GM19324 (cell line): ENCODE measurements at regions not wholly inside any gene's neighbourhood (a gene's known extent, or its start where the extent isn't known, plus 50 kb on each side); places are given as distances from the start of the nearest gene placed in this dataset.

ENCODE experiments used
- ATAC-seq: cut with Tn5 transposase; IDR thresholded peaks from one replicate; pipeline ENCODE4 v1.9.1; 2021; ENCODE audit warnings: mild to moderate bottlenecking, moderate library complexity; ENCODE audit not compliant: unreplicated experiment, low FRiP score

DNA sequence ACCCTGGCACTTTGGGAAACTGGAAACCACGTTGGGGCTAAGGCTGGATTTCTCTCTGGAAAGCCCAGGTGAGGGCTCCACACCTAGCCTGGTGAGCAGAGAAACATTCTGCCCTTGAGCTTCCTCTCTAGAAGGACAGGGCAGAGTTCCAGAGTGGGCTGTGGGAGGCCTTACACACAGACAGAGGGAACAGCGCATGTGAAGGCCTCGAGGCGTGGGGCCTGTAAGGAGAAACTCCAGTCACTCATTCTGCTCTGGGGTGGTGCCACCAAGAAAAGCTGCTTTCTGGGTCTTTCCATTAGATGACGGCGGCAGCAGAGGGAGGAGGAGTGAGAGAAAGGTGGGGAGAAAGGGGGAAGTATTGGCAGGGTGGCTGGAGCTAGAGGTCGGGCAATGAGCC, 183.1 kb downstream of the CHST1 start:
- ATAC-seq: no peak

GRCh38 chr11:45481026-45481425, 184.4 kb downstream of the CHST1 start:
- no peak for ATAC-seq

- ATAC-seq: no peak
Observed at GRCh38 chr11:45477588-45477987, 187.8 kb downstream of the CHST1 start.

- ATAC-seq: no peak
Observed at GRCh38 chr11:45476126-45476525, 189.3 kb downstream of the CHST1 start.

DNA sequence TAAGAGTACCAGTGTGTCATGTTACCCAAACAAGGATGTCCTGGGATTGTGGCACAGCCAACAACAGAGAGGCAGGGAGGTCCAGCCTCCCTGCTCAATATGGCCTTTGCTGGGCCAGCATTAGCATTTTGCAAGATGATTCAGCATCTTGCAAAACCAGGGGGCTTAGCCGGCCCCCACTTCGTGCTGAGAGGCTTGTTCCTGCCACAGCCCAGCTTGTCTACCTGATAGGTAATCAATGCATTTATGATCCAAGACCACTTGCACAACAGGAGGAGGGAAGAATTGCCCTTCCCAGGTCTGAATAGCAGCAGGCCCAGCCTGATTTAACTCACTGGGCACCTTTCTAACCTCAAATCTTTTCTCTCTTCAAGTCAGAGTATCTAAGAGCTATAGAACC, 189.0 kb upstream of the SYT13 start:
- ATAC-seq: no peak

DNA sequence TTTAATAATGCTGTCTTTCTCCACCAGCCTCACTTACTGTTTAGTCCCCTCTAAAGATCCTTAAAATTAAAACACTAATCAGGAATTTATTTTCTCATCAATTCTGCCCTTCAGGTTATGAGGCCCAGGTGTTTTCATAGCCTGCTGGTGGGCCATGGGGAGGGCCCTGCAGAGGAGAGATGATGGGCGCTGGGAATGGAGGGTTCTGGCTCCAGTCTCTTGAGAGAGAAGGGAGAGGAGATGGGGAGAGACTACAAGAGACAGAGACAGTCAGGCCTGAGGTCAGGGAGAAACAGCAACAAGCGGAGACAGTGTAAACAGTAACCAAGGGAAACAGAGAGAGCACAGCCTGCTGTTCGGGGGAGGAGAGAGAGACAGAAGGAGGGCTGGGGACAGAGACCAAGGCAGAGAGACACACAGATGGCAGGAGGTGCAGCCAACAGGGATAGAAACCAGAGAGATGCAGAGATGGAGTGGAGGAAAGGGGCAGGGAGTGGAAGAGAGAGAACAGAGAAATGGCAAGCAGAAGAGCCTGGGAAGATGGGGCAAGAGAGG, 187.3 kb upstream of the SYT13 start:
- no peak for ATAC-seq

GRCh38 chr11:45472716-45473317, 186.7 kb upstream of the SYT13 start:
- ATAC-seq: no peak

GRCh38 chr11:45471266-45471665, 185.1 kb upstream of the SYT13 start:
- ATAC-seq: no peak

DNA sequence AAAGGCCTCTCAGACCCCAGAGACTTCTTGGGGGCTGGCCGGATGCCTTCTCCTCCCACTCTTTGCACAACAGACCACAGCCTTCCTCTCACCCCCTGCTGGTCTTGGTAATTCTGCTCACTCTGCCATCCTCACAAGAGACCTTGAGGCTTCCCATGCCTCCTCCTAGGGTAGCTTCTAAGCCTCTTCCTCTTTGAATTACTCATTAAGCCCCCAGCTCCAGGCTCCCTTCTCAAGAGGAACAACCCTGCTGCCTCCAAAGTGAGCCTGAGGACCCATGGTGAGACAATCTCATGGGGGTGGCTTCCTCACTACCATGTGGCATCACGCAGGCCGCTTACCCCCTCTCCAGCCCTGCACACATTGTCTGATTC, 184.6 kb upstream of the SYT13 start:
- no peak for ATAC-seq

DNA sequence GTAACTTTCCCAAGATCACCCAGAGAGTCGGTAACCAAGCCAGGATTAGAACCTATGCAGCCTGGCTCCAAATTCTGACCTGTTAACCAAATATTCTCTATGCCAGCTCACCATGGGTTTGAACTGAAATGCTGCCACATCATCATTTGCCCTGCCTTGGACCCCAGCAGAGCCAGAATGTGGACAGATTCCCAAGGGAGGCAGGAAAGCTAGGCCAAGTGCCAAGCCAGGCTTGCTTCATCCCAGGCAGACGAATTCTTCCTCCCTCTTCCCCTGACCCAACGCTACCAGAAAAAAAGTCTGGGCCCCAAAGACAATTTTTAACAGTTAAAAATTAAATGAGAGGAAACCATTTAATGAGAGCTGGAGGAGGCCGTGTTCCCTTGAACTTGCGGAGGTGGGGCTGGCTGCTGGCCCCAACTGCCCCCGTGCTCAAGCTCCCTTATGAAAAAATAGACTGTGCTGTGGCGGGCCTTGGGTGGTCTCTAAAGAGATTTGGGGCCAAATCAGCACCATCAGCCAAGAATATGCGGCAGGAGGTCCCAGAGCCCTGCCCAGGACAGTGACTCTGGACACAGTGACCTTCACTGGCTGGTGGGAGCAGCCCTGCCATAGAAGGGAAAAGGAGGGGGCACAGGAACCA, 184.1 kb upstream of the SYT13 start:
- ATAC-seq: no peak

DNA sequence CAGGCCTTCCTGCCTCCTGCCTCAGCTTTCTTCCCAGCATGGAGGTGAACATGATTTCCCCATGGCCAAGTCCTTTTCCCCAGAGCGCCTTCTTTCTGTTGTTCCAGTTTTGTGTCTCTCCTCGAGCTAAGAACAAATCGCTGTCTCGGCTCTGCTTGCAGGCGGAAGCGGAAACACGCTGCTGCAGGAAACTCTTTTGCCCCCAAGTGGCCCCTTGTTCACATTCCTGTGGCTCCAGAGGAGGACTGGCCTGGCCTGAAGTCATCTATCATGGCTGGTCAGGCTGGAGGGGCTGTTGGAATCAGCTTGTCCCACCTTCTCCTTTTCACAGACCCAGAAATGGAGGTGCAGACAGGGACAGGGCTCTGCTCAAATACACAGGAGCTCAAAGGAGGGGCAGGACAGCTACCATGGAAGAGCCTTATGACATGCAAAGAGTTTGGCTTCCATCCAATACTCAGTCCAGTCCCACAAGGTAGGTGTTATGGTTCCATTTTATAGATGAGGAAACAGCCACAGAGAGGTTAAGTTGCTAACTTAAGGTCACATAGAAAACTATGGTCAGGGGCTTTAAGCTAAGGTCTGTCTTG, 182.2 kb upstream of the SYT13 start:
- no peak for ATAC-seq

DNA sequence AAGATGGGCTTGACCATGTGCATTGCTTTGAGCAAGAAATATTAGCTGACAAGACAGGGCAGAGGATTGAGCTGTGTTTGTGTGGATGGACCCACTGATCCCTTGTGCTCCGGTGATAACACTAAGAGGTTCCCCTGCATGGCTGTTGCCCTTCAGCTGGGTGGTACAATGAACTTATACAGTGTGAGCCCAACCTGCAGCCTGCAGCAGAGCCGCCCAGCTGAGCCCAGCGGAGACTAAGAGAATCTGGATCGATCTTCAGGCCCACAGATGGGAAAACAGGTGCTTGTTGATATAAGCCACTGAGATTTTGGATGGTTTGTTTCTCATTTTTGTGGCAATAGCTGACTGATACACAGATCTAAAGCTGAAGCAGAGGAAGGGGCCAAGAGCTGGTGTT, 177.4 kb upstream of the SYT13 start:
- ATAC-seq: no peak

DNA sequence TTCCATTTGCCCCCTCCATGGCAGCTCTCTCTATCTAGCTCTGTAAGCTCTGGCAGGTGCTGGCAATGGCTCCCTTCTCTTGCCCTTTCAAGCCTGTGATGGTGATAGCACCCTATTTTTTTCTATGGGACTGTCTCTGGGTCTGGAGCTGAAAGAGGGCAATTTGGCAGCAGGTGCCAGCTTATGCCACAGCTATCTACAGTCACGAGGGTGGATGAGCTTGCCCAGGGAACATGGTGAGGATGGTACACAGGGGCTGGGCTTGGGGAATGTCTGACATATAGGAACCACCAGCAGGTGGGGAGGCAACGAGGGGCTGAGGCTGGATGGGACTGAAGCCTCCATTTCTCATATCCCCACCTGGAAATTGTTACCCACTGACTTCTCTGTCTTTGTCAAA, 175.4 kb upstream of the SYT13 start:
- ATAC-seq: no peak

DNA sequence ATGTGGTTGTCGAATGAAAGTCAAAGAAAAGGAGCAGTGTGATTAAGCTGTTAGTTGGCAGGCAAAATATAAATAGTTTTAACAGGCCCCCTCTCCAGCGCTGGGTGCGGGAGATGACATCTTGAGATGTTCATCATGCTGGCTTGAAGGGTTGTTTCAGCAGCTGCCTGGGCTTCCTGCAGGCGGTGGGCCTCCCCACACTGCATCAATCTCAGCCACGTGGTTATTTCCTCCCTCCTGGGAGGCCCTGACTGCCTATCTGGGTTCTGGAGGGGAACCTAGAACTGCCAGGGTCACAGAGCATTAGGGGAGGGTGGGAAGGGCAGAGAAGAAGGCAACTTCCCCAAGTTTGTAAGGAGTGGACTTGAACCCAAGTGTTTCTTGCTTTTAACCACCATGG, 173.3 kb upstream of the SYT13 start:
- no peak for ATAC-seq

DNA sequence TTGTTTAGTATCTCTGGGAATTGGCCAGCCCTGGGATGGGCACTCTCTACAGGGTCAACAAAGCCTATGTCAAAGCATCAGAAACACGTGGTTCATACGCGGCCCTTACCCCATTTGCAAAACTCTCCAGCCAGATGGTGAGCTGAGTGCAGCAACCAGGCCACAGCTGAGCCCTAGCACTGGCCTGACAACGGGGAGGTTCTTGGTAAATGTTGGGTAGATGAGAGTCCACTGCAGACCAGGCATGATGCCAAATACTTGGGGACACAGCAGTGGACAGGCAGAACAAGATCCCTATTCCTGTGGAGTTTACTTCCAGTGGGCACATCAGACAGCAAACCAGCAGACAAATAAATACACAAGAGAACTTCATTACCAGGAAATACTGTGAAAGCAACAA, 172.1 kb upstream of the SYT13 start:
- no peak for ATAC-seq

DNA sequence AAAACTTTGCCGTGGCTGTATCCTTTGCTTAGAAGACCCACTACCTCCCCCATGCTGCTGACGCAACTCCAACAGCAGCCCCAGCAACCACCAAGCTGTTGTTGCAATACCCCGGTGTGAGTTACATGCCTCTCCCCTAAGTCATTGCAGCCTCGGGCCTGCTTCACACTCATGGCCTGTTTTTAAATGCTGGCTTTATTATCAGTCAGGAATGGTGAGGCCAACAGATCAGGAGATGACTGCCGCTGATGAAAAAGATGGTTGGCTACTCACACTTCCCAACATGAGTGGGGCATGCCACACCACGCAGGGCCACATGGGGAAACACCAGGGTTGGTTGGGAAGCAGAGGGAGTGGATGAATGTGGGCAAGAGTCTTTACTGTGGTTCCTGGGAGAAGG, 171.5 kb upstream of the SYT13 start:
- ATAC-seq: no peak

DNA sequence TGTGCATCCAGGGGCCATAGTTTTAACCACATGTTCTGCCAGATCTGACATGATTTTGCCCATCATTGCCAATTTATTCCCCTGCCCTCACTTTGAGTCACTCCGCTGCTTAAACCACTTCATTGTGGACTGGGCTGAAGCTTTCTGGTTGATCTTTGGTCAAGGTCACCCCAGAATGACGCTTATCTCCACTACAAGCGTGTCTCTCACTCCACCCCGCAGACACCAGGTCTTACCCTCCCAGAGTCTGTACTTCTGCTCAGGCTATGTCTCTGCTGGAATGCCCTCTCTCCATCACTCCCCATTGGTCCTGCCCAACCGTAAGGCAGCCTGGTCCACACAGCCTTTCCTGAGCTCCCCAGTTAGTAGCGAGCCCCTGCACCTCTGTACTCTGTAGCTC, 170.5 kb upstream of the SYT13 start:
- no peak for ATAC-seq

GRCh38 chr11:45455536-45455935, 169.4 kb upstream of the SYT13 start:
- no peak for ATAC-seq

DNA sequence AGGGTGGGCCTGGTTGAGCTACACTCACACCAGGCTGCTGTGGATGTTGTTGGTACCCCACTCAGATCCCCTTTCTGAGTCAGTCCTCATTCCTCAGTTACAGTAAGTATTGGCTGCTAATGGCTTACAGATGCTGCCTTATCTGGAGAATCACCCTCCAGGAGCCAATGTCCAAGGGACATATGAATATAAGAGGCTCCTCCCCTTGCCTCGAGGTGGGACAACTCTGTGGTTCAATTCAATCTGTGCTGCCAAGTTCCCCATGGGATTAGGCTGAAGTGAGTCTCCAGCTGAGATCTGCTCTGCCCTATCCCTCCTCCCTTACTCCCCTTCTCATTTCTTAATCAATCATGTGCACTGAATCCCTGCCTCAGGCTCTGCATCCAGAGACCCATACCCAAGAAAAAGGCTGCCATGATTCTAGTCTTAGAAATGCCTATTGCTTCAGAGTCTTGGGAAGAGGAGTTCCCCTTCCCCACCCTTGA, 168.8 kb upstream of the SYT13 start:
- ATAC-seq: no peak

GRCh38 chr11:45453721-45454120, 167.6 kb upstream of the SYT13 start:
- no peak for ATAC-seq

GRCh38 chr11:45451766-45452440, 165.8 kb upstream of the SYT13 start:
- no peak for ATAC-seq
